Pancreas (tissue), 10 donors: ENCODE measurements at regions not wholly inside any gene's neighbourhood (a gene's known extent, or its start where the extent isn't known, plus 50 kb on each side); places are given as distances from the start of the nearest gene placed in this dataset.

Experiments used
- ATAC-seq, 4 donors: fragments of 200-7000 bp; cut with Tn5 transposase; one replicate each; pipeline versions ENCODE4 v1.8.0 to v1.9.1; 2020; ENCODE audit warnings: mild to moderate bottlenecking in 4 of 4, moderate library complexity in 4 of 4
- DNase-seq, 6 donors: peaks; one replicate each; pipeline ENCODE4 v3.0.0-alpha.2; 2020
- FAIRE-seq: peaks from 2 replicates; lab custom pipeline; 2012; peaks lifted over from hg19 to GRCh38; lab: Jason Lieb, UNC
- H3K27ac ChIP-seq, 4 donors: fragments of 200-600 bp; sonication (generic); 1 replicate in 3 of 4; 2 replicates in 1 of 4; pipeline versions ENCODE4 v1.5.0 to v1.8.0; 2020
- H3K27me3 ChIP-seq, 4 donors: fragments of 200-600 bp; one replicate each; pipeline ENCODE4 v1.8.0; 2021
- H3K36me3 ChIP-seq, 3 donors: fragments of 200-600 bp; sonication (generic) in 1 of 3; one replicate each; pipeline versions ENCODE4 v1.5.0 to v1.8.0; 2020 to 2021
- H3K4me1 ChIP-seq, 3 donors: fragments of 200-600 bp; one replicate each; pipeline ENCODE4 v1.8.0; 2021
- H3K4me3 ChIP-seq, 4 donors: fragments of 200-600 bp; sonication (generic) in 2 of 4; one replicate each; pipeline versions ENCODE4 v1.5.0 to v1.8.0; 2020 to 2021
- H3K9me3 ChIP-seq, 4 donors: fragments of 200-600 bp; one replicate each; pipeline ENCODE4 v1.8.0; 2021
- CTCF ChIP-seq, 4 donors: fragments of 200-600 bp; sonication (generic) in 3 of 4; IDR thresholded peaks; one replicate each; pipeline versions ENCODE4 v1.5.0 to v1.8.0; 2021; ENCODE audit warnings: antibody characterized with exemption in 4 of 4
- WGBS, 2 donors: extraction: QIAGEN DNeasy Blood & Tissue Kit; methylation state at CpG; one replicate each; pipeline ENCODE4 v1.1.7; 2013; 5-methylcytosine and 5-hydroxymethylcytosine counted together
- intact Hi-C, 3 donors: fragments of 100-400 bp; cut with DNase I; formaldehyde crosslinking; loops; one replicate each; pipeline versions ENCODE4 v1.11.1 to v1.14.2; 2022
- donor health status: healthy with polysubstance abuse.
- donor health status: DM: no; HTN: no; CAD: no; lungs with moderate emphysema.
- donor health status: DM: no; HTN: no; CAD: no.
- donor health status: control.
- donor health status: control.
- donor health status: Bipolar disorder and iron deficiency.
- donor health status: DM: yes; HTN: yes; CAD: no.
- donor health status: DM: no; HTN: no; CAD: no.
- donor health status: DM: no; HTN: no; CAD: no.
- donor health status: DM: yes; HTN: yes; CAD: no.

- H3K27me3 ChIP-seq, result no peaks in the 10 kb centered on the region
- WGBS, 2 donors, result 74 to 78% methylated on average over 4 of the region's 4 CpGs
- peaks cover 6 to 10% (median 8%) of the 10 kb centered on the region in 3 donors for H3K4me1 ChIP-seq
- DNase-seq (no peak), ATAC-seq (no peak), FAIRE-seq (no peak)
- H3K27ac ChIP-seq, result no peak overlapping the region
- intact Hi-C loops, result no loop called here
- TF ChIP-seq CTCF (IDR thresholded peaks at IDR 0.05), result no peak
- no peaks in the 10 kb centered on the region for H3K36me3 ChIP-seq
- H3K4me3 ChIP-seq, result no peak overlapping the region
- H3K9me3 ChIP-seq, result no peaks in the 10 kb centered on the region
Measured at GRCh38 chr2:228628682-228629081, 447.2 kb upstream of the SPHKAP start.

GRCh38 chr2:228627510-228627909 is 446.0 kb upstream of the SPHKAP start:
- ATAC-seq, result no peak
- Histone ChIP-seq H3K36me3 (no peaks in the 10 kb centered on the region), H3K4me3 (no peak overlapping the region), H3K27ac (no peak overlapping the region), H3K27me3 (no peaks in the 10 kb centered on the region), H3K4me1 (peaks cover under 1 to 1% (median 1%) of the 10 kb centered on the region in 3 donors), H3K9me3 (no peaks in the 10 kb centered on the region)
- 91 to 94% methylated on average over 4 of the region's 4 CpGs for WGBS, 2 donors
- no peak for FAIRE-seq
- no peak for DNase-seq
- intact Hi-C loops, result no loop called here
- TF ChIP-seq CTCF (IDR thresholded peaks at IDR 0.05), result no peak

- TF ChIP-seq CTCF (IDR thresholded peaks at IDR 0.05), result no peak
- ATAC-seq, result no peak
- FAIRE-seq, result no peak
- no peak overlapping the region for H3K27ac ChIP-seq
- H3K4me3 ChIP-seq, result no peak overlapping the region
- no peak for DNase-seq
- WGBS, 2 donors, result 92% methylated on average over 3 of the region's 3 CpGs
- H3K36me3 ChIP-seq, result no peaks in the 10 kb centered on the region
- no peaks in the 10 kb centered on the region for H3K4me1 ChIP-seq
- no peaks in the 10 kb centered on the region for H3K27me3 ChIP-seq
- intact Hi-C loops, result no loop called here
- no peaks in the 10 kb centered on the region for H3K9me3 ChIP-seq
Measured at GRCh38 chr2:228625481-228625880, 444.0 kb upstream of the SPHKAP start.

GRCh38 chr2:228624733-228625132 is 443.2 kb upstream of the SPHKAP start:
- Histone ChIP-seq H3K4me3 (no peak overlapping the region), H3K27ac (no peak overlapping the region), H3K4me1 (no peaks in the 10 kb centered on the region), H3K36me3 (no peaks in the 10 kb centered on the region), H3K9me3 (no peaks in the 10 kb centered on the region), H3K27me3 (no peaks in the 10 kb centered on the region)
- DNase-seq, result no peak
- ATAC-seq, result no peak
- intact Hi-C loops, result no loop called here
- TF ChIP-seq CTCF (IDR thresholded peaks at IDR 0.05), result no peak
- 91 to 92% methylated on average over 1 of the region's 1 CpG for WGBS, 2 donors
- FAIRE-seq, result no peak

- Histone ChIP-seq H3K4me3 (no peak overlapping the region), H3K4me1 (no peaks in the 10 kb centered on the region), H3K27ac (no peak overlapping the region), H3K9me3 (no peaks in the 10 kb centered on the region), H3K36me3 (no peaks in the 10 kb centered on the region), H3K27me3 (no peaks in the 10 kb centered on the region)
- TF ChIP-seq CTCF (IDR thresholded peaks at IDR 0.05), result no peak
- FAIRE-seq (no peak), ATAC-seq (no peak), DNase-seq (no peak)
- WGBS, 2 donors, result 98% methylated on average over 3 of the region's 3 CpGs
- intact Hi-C loops, result no loop called here
Measured at GRCh38 chr2:228615496-228615895, 434.0 kb upstream of the SPHKAP start.
